ENCODE measurements at regions not wholly inside any gene's neighbourhood (a gene's known extent, or its start where the extent isn't known, plus 50 kb on each side); places are given as distances from the start of the nearest gene placed in this dataset.
"Not testable (repeated sequence)": the region's sequence is repeated elsewhere in the genome, so short reads cannot be mapped to it uniquely, and the experiment has no call there.

- no peak for DNase-seq
Observed at GRCh38 chr3:89628856-89629670, 521.6 kb downstream of the EPHA3 start.

GRCh38 chr3:89635137-89635536 is 527.7 kb downstream of the EPHA3 start:
- DNase-seq = no peak

- DNase-seq = no peak
Observed at GRCh38 chr3:89644716-89645115, 537.3 kb downstream of the EPHA3 start.

GRCh38 chr3:89649431-89649830 is 542.0 kb downstream of the EPHA3 start:
- no peak for DNase-seq

GRCh38 chr3:89654031-89654430 is 546.6 kb downstream of the EPHA3 start:
- DNase-seq = no peak

GRCh38 chr3:89656388-89656787 is 549.0 kb downstream of the EPHA3 start:
- DNase-seq = no peak

- DNase-seq = no peak
Observed at GRCh38 chr3:89679686-89680085, 572.3 kb downstream of the EPHA3 start.

GRCh38 chr3:89682556-89682955 is 575.1 kb downstream of the EPHA3 start:
- DNase-seq = no peak

GRCh38 chr3:89685731-89686130 is 578.3 kb downstream of the EPHA3 start:
- no peak for DNase-seq

GRCh38 chr3:89690646-89691045 is 583.2 kb downstream of the EPHA3 start:
- no peak for DNase-seq

- DNase-seq = no peak
Observed at GRCh38 chr3:89692601-89693000, 585.2 kb downstream of the EPHA3 start.

- no peak for DNase-seq
Observed at GRCh38 chr3:89697321-89697916, 590.0 kb downstream of the EPHA3 start.

- DNase-seq = no peak
Observed at GRCh38 chr3:89698208-89698830, 590.9 kb downstream of the EPHA3 start.

GRCh38 chr3:89699229-89699628 is 591.8 kb downstream of the EPHA3 start:
- DNase-seq = no peak

GRCh38 chr3:89699771-89700170 is 592.4 kb downstream of the EPHA3 start:
- DNase-seq = no peak

- DNase-seq = no peak
Observed at GRCh38 chr3:89702404-89702803, 595.0 kb downstream of the EPHA3 start.

GRCh38 chr3:89713196-89713595 is 605.8 kb downstream of the EPHA3 start:
- no peak for DNase-seq

- DNase-seq = no peak
Observed at GRCh38 chr3:89714237-89714636, 606.8 kb downstream of the EPHA3 start.

GRCh38 chr3:89740080-89740880 is 632.9 kb downstream of the EPHA3 start:
- DNase-seq = no peak

- DNase-seq = no peak
Observed at GRCh38 chr3:89740881-89741177, 633.4 kb downstream of the EPHA3 start.

GRCh38 chr3:89742546-89742945 is 635.1 kb downstream of the EPHA3 start:
- DNase-seq = no peak

- DNase-seq = not testable (repeated sequence)
Observed at GRCh38 chr3:89747541-89748278, 640.3 kb downstream of the EPHA3 start.

- no peak for DNase-seq
Observed at GRCh38 chr3:89762405-89762804, 655.0 kb downstream of the EPHA3 start.

All from suppressor macrophage treated with lipopolysaccharide for 4 hours (primary cell).